ENCODE measurements at regions not wholly inside any gene's neighbourhood (a gene's known extent, or its start where the extent isn't known, plus 50 kb on each side); places are given as distances from the start of the nearest gene placed in this dataset.

- no peak overlapping the region for H3K27ac ChIP-seq (ENCODE audit: low read length)
- TF ChIP-seq EZH2phosphoT487 (IDR thresholded peaks at IDR 0.05; ENCODE audit: low read depth) (no peak), CTCF (IDR thresholded peaks at IDR 0.05; ENCODE audit: low read depth, low read length) (no peak)
- H3K4me3 ChIP-seq (ENCODE audit: low read length) = no peak overlapping the region
- no peaks in the 10 kb centered on the region for H3K9me3 ChIP-seq (ENCODE audit: insufficient read depth, low read length)
- H3K27me3 ChIP-seq (ENCODE audit: low read depth, low read length) = no peaks in the 10 kb centered on the region
- no peaks in the 10 kb centered on the region for H3K79me2 ChIP-seq (ENCODE audit: low read length)
- H4K20me1 ChIP-seq (ENCODE audit: insufficient read depth, low read length) = no peaks in the 10 kb centered on the region
- no peak overlapping the region for H3K9ac ChIP-seq (ENCODE audit: low read length)
- H3K4me1 ChIP-seq (ENCODE audit: low read length) = no peaks in the 10 kb centered on the region
- H3K4me2 ChIP-seq (ENCODE audit: low read length) = no peak overlapping the region
- H2AFZ ChIP-seq (ENCODE audit: low read depth, low read length) = no peak overlapping the region
- H3K36me3 ChIP-seq (replicated peaks; ENCODE audit: low read depth, low read length) = no peaks in the 10 kb centered on the region
Measured at GRCh38 chr12:39071611-39072010, 166.2 kb upstream of the CPNE8 start.

- Histone ChIP-seq H3K27me3 (ENCODE audit: low read depth, low read length) (no peaks in the 10 kb centered on the region), H3K9me3 (ENCODE audit: insufficient read depth, low read length) (no peaks in the 10 kb centered on the region), H3K27ac (ENCODE audit: low read length) (no peak overlapping the region), H3K79me2 (ENCODE audit: low read length) (no peaks in the 10 kb centered on the region), H4K20me1 (ENCODE audit: insufficient read depth, low read length) (no peaks in the 10 kb centered on the region), H3K4me3 (ENCODE audit: low read length) (no peak overlapping the region), H2AFZ (ENCODE audit: low read depth, low read length) (no peak overlapping the region), H3K4me2 (ENCODE audit: low read length) (no peak overlapping the region), H3K4me1 (ENCODE audit: low read length) (no peaks in the 10 kb centered on the region), H3K36me3 (replicated peaks; ENCODE audit: low read depth, low read length) (no peaks in the 10 kb centered on the region), H3K9ac (ENCODE audit: low read length) (no peak overlapping the region)
- TF ChIP-seq CTCF (IDR thresholded peaks at IDR 0.05; ENCODE audit: low read depth, low read length) = no peak
- TF ChIP-seq EZH2phosphoT487 (IDR thresholded peaks at IDR 0.05; ENCODE audit: low read depth) = no peak
Measured at GRCh38 chr12:39070775-39071174, 165.4 kb upstream of the CPNE8 start.

- H3K36me3 ChIP-seq (replicated peaks; ENCODE audit: low read depth, low read length) = no peaks in the 10 kb centered on the region
- H3K79me2 ChIP-seq (ENCODE audit: low read length) = no peaks in the 10 kb centered on the region
- peaks cover 4% of the 10 kb centered on the region; the same call in 1 of the 2 replicates for H3K4me1 ChIP-seq (ENCODE audit: low read length)
- no peak overlapping the region for H2AFZ ChIP-seq (ENCODE audit: low read depth, low read length)
- no peaks in the 10 kb centered on the region for H3K9me3 ChIP-seq (ENCODE audit: insufficient read depth, low read length)
- no peaks in the 10 kb centered on the region for H3K27me3 ChIP-seq (ENCODE audit: low read depth, low read length)
- no peak overlapping the region for H3K9ac ChIP-seq (ENCODE audit: low read length)
- TF ChIP-seq EZH2phosphoT487 (IDR thresholded peaks at IDR 0.05; ENCODE audit: low read depth) = no peak
- no peak for TF ChIP-seq CTCF (IDR thresholded peaks at IDR 0.05; ENCODE audit: low read depth, low read length)
- no peak overlapping the region for H3K4me2 ChIP-seq (ENCODE audit: low read length)
- no peaks in the 10 kb centered on the region for H4K20me1 ChIP-seq (ENCODE audit: insufficient read depth, low read length)
- H3K4me3 ChIP-seq (ENCODE audit: low read length) = no peak overlapping the region
- no peak overlapping the region for H3K27ac ChIP-seq (ENCODE audit: low read length)
Measured at GRCh38 chr12:39065455-39065854, 160.1 kb upstream of the CPNE8 start.

GRCh38 chr12:39064708-39065107 lies 159.3 kb upstream of the CPNE8 start:
- no peaks in the 10 kb centered on the region for H3K27me3 ChIP-seq (ENCODE audit: low read depth, low read length)
- H3K79me2 ChIP-seq (ENCODE audit: low read length) = no peaks in the 10 kb centered on the region
- H3K9me3 ChIP-seq (ENCODE audit: insufficient read depth, low read length) = no peaks in the 10 kb centered on the region
- no peaks in the 10 kb centered on the region for H4K20me1 ChIP-seq (ENCODE audit: insufficient read depth, low read length)
- no peaks in the 10 kb centered on the region for H3K36me3 ChIP-seq (replicated peaks; ENCODE audit: low read depth, low read length)
- H3K27ac ChIP-seq (ENCODE audit: low read length) = no peak overlapping the region
- no peak overlapping the region for H3K9ac ChIP-seq (ENCODE audit: low read length)
- peaks cover 4% of the 10 kb centered on the region; the same call in 1 of the 2 replicates for H3K4me1 ChIP-seq (ENCODE audit: low read length)
- H3K4me3 ChIP-seq (ENCODE audit: low read length) = no peak overlapping the region
- TF ChIP-seq EZH2phosphoT487 (IDR thresholded peaks at IDR 0.05; ENCODE audit: low read depth) (no peak), CTCF (IDR thresholded peaks at IDR 0.05; ENCODE audit: low read depth, low read length) (no peak)
- no peak overlapping the region for H3K4me2 ChIP-seq (ENCODE audit: low read length)
- no peak overlapping the region for H2AFZ ChIP-seq (ENCODE audit: low read depth, low read length)

Data from OCI-LY3 (cell line).